ENCODE measurements at regions not wholly inside any gene's neighbourhood (a gene's known extent, or its start where the extent isn't known, plus 50 kb on each side); places are given as distances from the start of the nearest gene placed in this dataset.

- DNase-seq (ENCODE audit: low read depth) = peak; percentile 64
These were observed 288.8 kb downstream of the CASP12 start for GRCh38 chr11:104609311-104610085.

GRCh38 chr11:104602643-104603042, 295.6 kb downstream of the CASP12 start:
- TF ChIP-seq CTCF (IDR thresholded peaks at IDR 0.05; ENCODE audit: insufficient read depth, low read depth, low read length) = no peak
- peak; percentile 4 for DNase-seq (ENCODE audit: low read depth)

More at GRCh38 chr11:104609311-104610085, 288.8 kb downstream of the CASP12 start:
- TF ChIP-seq CTCF (IDR thresholded peaks at IDR 0.05; ENCODE audit: insufficient read depth, low read depth, low read length) = peak; percentile 90
- no peak overlapping the region for H3K4me3 ChIP-seq (ENCODE audit: low read depth, low read length)

GRCh38 chr11:104594228-104594958, 303.9 kb downstream of the CASP12 start:
- no peak for TF ChIP-seq CTCF (IDR thresholded peaks at IDR 0.05; ENCODE audit: insufficient read depth, low read depth, low read length)
- DNase-seq (ENCODE audit: low read depth) = no peak

More at GRCh38 chr11:104602643-104603042, 295.6 kb downstream of the CASP12 start:
- H3K4me3 ChIP-seq (ENCODE audit: low read depth, low read length) = no peak overlapping the region

GRCh38 chr11:104588970-104589369, 309.3 kb downstream of the CASP12 start:
- no peak overlapping the region for H3K4me3 ChIP-seq (ENCODE audit: low read depth, low read length)
- no peak for DNase-seq (ENCODE audit: low read depth)
- TF ChIP-seq CTCF (IDR thresholded peaks at IDR 0.05; ENCODE audit: insufficient read depth, low read depth, low read length) = no peak

More at GRCh38 chr11:104594228-104594958, 303.9 kb downstream of the CASP12 start:
- H3K4me3 ChIP-seq (ENCODE audit: low read depth, low read length) = no peak overlapping the region

GRCh38 chr11:104588446-104588845, 309.8 kb downstream of the CASP12 start:
- no peak for DNase-seq (ENCODE audit: low read depth)
- H3K4me3 ChIP-seq (ENCODE audit: low read depth, low read length) = no peak overlapping the region
- no peak for TF ChIP-seq CTCF (IDR thresholded peaks at IDR 0.05; ENCODE audit: insufficient read depth, low read depth, low read length)

- no peak overlapping the region for H3K4me3 ChIP-seq (ENCODE audit: low read depth, low read length)
- DNase-seq (ENCODE audit: low read depth) = no peak
- no peak for TF ChIP-seq CTCF (IDR thresholded peaks at IDR 0.05; ENCODE audit: insufficient read depth, low read depth, low read length)
These were observed 313.4 kb downstream of the CASP12 start for GRCh38 chr11:104584823-104585222.

Measured in fibroblast of villous mesenchyme (primary cell).